Fibroblast of villous mesenchyme (primary cell): ENCODE measurements at regions not wholly inside any gene's neighbourhood (a gene's known extent, or its start where the extent isn't known, plus 50 kb on each side); places are given as distances from the start of the nearest gene placed in this dataset.

Source experiments
- DNase-seq: peaks from one replicate; pipeline ENCODE4 v3.0.0-alpha.2; 2010; ENCODE audit warnings: low read depth
- H3K4me3 ChIP-seq: 2 replicates; pipeline ENCODE4 v1.5.1; 2011; ENCODE audit warnings: low read depth, mild to moderate bottlenecking, low read length
- TF ChIP-seq, protein P1 (sequence below): IDR thresholded peaks from 2 replicates; pipeline ENCODE4 v1.5.1; 2012; ENCODE audit warnings: low read depth, mild to moderate bottlenecking, low read length; ENCODE audit not compliant: insufficient read depth

DNA sequence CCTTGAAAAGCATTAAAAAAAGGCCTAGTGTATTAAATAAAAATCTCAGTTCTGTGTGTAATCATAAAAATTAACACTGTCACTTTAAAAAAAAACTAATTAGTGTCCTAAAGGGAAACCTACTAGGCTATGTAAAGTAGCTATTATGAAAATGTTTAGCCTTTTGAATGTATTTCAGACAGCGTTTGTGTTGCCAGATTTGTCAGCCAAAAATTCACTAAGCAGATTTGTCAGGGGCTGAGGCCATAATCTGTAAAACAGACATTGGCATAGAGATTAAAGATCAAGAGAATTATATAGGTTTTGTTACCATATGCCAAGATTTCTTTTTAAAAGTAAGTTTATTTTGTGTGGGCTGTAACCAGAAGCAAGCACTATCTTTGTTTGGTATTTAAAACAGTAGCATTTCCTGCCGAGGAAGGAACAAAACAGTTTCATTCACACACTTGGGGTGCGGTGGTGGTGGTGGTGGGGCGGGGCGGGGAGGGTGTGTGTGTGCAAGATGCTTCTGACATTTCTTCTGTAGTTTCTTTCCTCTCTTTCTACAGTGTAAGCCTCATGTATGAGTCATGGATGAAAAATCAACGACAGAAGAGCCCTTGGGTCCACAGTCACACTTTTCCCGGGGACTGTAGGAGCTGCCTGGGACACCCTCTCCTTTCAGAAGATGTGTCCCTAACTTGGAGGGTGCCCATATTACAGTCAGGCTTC, 328.5 kb upstream of the FANCL start:
- peak; percentile 10 for DNase-seq
- no peak overlapping the region for H3K4me3 ChIP-seq
- TF ChIP-seq, protein P1, sequence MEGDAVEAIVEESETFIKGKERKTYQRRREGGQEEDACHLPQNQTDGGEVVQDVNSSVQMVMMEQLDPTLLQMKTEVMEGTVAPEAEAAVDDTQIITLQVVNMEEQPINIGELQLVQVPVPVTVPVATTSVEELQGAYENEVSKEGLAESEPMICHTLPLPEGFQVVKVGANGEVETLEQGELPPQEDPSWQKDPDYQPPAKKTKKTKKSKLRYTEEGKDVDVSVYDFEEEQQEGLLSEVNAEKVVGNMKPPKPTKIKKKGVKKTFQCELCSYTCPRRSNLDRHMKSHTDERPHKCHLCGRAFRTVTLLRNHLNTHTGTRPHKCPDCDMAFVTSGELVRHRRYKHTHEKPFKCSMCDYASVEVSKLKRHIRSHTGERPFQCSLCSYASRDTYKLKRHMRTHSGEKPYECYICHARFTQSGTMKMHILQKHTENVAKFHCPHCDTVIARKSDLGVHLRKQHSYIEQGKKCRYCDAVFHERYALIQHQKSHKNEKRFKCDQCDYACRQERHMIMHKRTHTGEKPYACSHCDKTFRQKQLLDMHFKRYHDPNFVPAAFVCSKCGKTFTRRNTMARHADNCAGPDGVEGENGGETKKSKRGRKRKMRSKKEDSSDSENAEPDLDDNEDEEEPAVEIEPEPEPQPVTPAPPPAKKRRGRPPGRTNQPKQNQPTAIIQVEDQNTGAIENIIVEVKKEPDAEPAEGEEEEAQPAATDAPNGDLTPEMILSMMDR, result no peak

DNA sequence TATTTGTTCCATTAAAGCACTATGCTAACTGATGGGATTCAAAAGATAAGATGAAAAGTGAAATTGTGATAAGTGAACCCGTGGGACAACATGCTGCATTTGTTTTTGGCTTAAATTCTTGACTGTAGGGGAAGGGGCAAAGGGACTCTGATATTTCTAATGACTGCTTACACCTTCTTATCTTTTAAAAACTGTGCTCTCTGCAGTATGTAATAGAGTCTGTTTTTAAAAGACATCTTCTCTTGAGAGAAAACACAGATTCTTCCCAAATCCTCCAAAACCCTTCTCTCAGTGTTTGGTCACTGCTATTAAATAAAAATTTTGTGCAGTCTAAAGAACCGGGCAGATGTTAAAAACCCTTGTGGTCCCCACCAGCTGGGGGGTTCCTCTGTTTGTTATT, 327.8 kb upstream of the FANCL start:
- TF ChIP-seq, protein P1, result no peak
- DNase-seq, result no peak
- no peak overlapping the region for H3K4me3 ChIP-seq

DNA sequence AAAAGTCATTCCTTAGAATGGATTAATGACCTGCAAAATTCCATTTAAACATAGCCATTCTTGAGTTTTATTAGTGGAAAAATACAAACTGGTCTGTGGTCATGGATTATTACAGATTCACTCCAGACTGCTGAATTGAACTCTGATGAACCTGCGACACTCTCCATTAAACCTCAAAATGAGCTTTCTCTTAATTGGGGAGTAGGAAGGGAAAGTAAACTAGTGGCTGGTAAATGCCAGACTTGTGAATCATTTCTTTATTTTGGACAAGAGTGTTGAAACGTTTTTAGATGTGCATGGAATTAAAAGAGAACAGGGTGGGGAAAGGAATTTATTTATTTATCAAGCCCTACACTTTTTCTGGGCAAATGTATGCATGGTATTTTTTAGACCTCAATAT, 321.2 kb upstream of the FANCL start:
- H3K4me3 ChIP-seq, result no peak overlapping the region
- peak; percentile 57 for DNase-seq
- TF ChIP-seq, protein P1, result no peak

DNA sequence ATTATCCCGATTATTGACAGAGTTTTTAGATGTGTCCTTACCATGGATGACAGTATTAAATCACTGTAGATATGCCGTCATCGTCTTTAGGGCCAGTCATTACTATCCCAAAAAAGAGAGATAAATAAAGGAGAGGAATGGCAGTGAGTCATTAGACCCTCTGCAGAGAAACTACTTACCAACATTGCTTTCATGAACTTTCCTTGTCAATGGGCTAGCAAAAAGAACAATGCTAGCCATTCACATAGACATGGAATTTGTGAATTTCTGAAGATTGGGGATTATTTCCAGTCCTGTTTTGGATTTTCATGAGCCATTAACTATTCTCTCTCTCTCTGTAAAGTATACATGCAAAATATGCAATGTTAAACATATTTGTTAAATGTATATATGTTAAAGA, 319.4 kb upstream of the FANCL start:
- no peak for DNase-seq
- no peak overlapping the region for H3K4me3 ChIP-seq
- TF ChIP-seq, protein P1, result no peak

DNA sequence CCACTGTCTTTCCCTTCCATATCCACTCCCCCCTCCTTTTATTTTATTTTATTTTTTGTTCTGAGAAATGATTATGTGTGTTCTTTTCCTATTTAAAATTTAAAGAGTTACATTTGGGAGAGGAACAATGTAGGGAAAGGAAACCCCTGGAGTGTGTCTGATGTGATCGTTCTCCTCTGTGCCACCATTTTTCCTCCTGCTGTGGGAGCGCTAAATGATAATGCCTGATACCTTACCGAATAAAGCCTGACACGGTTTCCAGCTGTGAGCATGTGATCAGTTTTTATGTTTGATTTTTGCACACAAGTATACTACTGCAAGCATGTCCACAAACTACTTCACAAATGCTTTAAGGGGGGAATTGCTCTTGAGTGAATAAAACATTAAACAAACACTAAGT, 317.8 kb upstream of the FANCL start:
- no peak overlapping the region for H3K4me3 ChIP-seq
- DNase-seq, result no peak
- TF ChIP-seq, protein P1, result no peak

DNA sequence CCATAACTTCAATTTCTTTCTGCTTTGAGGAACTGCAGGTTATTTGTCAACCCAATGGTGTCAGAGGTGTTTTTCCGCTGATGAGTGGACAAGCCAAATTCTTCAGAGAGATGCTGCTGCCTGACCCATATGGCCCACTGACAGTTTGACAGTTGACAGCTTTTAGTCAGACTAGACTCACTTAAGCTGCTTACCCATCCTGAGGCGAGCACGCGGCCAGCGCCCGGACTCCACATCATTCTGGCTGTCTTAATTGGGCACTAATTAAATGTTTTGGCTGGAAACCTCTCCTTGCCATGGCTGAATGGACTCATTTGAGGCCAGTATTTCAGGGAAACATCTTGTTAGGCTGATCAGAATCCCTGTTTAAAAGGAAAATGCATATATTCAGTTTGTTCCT, 316.1 kb upstream of the FANCL start:
- DNase-seq, result no peak
- TF ChIP-seq, protein P1, result no peak
- H3K4me3 ChIP-seq, result no peak overlapping the region

DNA sequence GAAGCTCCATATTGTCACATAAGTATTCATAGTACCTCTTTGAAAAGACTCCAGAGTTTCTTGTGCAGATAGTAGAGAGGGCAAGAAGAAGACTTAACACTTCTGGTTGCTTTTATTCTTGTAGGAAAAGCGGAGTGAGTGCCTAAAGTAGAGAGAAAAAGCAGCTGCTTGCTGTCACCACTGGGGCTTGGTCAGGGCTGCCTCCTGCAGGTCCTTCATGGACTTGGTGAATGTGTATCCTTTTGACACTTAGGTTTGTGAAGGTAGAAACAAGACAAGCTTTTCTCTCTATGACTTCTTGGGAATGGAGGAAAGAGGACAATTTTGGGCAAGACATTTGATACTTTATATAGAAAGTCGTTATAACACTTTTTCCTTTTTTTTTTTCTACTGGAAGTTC, 312.8 kb upstream of the FANCL start:
- DNase-seq, result peak; percentile 8
- H3K4me3 ChIP-seq, result no peak overlapping the region
- TF ChIP-seq, protein P1, result peak; percentile 37
